ENCODE measurements at regions not wholly inside any gene's neighbourhood (a gene's known extent, or its start where the extent isn't known, plus 50 kb on each side); places are given as distances from the start of the nearest gene placed in this dataset.
"Not testable (repeated sequence)": the region's sequence is repeated elsewhere in the genome, so short reads cannot be mapped to it uniquely, and the experiment has no call there.

DNA sequence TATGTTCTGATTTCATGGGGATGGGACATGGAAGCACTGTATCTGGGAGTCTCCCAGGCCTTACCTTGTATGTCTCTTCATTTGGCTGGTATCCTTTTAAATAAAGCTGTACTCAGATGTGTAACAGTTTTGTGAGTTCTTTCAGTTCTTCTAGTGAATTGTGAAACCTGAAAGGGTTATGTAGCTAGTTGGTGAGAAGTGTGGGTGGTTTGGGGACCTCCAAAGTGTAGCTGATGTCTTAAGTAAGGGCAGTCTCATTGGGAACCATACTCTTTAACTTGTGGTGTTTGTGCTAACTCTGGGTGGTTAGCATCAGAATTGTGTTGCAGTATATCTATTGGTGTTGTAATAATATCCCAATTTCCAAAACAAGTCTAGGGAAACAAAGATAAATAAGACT is 166.9 kb upstream of the CCNH start:
- no peak for DNase-seq (ENCODE audit: low read depth, low spot score)
- in situ Hi-C loops (cut with HindIII; ENCODE audit: low pct_unique_long_range_greater_than_20kb, low sequenced_read_pairs): no loop called here
- POLR2A ChIA-PET: no interaction called here
- no peaks in the 10 kb centered on the region for H3K36me3 ChIP-seq (ENCODE audit: control insufficient read depth, insufficient read depth, low read length)
- no peak for ATAC-seq
- TF ChIP-seq, protein P1, sequence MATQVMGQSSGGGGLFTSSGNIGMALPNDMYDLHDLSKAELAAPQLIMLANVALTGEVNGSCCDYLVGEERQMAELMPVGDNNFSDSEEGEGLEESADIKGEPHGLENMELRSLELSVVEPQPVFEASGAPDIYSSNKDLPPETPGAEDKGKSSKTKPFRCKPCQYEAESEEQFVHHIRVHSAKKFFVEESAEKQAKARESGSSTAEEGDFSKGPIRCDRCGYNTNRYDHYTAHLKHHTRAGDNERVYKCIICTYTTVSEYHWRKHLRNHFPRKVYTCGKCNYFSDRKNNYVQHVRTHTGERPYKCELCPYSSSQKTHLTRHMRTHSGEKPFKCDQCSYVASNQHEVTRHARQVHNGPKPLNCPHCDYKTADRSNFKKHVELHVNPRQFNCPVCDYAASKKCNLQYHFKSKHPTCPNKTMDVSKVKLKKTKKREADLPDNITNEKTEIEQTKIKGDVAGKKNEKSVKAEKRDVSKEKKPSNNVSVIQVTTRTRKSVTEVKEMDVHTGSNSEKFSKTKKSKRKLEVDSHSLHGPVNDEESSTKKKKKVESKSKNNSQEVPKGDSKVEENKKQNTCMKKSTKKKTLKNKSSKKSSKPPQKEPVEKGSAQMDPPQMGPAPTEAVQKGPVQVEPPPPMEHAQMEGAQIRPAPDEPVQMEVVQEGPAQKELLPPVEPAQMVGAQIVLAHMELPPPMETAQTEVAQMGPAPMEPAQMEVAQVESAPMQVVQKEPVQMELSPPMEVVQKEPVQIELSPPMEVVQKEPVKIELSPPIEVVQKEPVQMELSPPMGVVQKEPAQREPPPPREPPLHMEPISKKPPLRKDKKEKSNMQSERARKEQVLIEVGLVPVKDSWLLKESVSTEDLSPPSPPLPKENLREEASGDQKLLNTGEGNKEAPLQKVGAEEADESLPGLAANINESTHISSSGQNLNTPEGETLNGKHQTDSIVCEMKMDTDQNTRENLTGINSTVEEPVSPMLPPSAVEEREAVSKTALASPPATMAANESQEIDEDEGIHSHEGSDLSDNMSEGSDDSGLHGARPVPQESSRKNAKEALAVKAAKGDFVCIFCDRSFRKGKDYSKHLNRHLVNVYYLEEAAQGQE (IDR thresholded peaks at IDR 0.05; ENCODE audit: insufficient read depth in 1 of 2, low read depth in 2 of 2, low read length in 1 of 2): no peak
- CTCF ChIA-PET: no interaction called here
- intact Hi-C loops (cut with micrococcal nuclease; ENCODE audit: unreplicated experiment): no loop called here
- H3K27ac ChIP-seq (ENCODE audit: low read length): no peak overlapping the region
- BruUV-seq (replicated peaks): no TSS peak
- H3K4me1 ChIP-seq (ENCODE audit: control insufficient read depth, insufficient read depth, low read length): no peaks in the 10 kb centered on the region
- H3K27me3 ChIP-seq (ENCODE audit: control insufficient read depth, insufficient read depth, low read length): no peaks in the 10 kb centered on the region
- no peak overlapping the region for H3K4me3 ChIP-seq (ENCODE audit: low read depth in 2 of 2, low read length in 2 of 2)
- H3K9me3 ChIP-seq (ENCODE audit: control insufficient read depth, insufficient read depth, low read depth, low read length): no peaks in the 10 kb centered on the region

DNA sequence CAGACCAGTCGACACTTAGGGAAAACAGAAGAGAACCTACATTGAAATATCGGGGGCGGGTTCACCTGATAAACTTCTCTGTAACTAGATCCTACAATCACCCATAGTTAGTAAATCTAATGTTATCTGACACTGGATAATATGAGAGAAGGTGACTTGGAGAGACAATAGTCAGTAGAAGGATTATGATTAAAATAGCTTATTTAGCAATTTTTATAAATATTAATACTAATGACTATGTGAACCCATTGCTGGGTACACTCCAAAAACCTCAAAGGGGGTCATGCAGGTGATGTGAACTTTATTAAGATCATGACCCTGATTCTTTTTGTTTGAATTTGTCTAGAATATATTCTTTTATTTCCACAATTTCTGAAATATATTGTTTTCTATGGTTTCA is 164.1 kb upstream of the CCNH start:
- POLR2A ChIA-PET: no interaction called here
- ATAC-seq: no peak
- CTCF ChIA-PET: no interaction called here
- DNase-seq (ENCODE audit: low read depth, low spot score): no peak
- no TSS peak for BruUV-seq (replicated peaks)
- intact Hi-C loops (cut with micrococcal nuclease; ENCODE audit: unreplicated experiment) (no loop called here), in situ Hi-C loops (cut with HindIII; ENCODE audit: low pct_unique_long_range_greater_than_20kb, low sequenced_read_pairs) (no loop called here)
- no peaks in the 10 kb centered on the region for H3K27me3 ChIP-seq (ENCODE audit: control insufficient read depth, insufficient read depth, low read length)
- no peak for TF ChIP-seq TCF7L2 (IDR thresholded peaks at IDR 0.05; ENCODE audit: low read depth, low read length)
- TF ChIP-seq, protein P2, sequence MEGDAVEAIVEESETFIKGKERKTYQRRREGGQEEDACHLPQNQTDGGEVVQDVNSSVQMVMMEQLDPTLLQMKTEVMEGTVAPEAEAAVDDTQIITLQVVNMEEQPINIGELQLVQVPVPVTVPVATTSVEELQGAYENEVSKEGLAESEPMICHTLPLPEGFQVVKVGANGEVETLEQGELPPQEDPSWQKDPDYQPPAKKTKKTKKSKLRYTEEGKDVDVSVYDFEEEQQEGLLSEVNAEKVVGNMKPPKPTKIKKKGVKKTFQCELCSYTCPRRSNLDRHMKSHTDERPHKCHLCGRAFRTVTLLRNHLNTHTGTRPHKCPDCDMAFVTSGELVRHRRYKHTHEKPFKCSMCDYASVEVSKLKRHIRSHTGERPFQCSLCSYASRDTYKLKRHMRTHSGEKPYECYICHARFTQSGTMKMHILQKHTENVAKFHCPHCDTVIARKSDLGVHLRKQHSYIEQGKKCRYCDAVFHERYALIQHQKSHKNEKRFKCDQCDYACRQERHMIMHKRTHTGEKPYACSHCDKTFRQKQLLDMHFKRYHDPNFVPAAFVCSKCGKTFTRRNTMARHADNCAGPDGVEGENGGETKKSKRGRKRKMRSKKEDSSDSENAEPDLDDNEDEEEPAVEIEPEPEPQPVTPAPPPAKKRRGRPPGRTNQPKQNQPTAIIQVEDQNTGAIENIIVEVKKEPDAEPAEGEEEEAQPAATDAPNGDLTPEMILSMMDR (IDR thresholded peaks at IDR 0.05): no peak
- TF ChIP-seq, protein P1 (IDR thresholded peaks at IDR 0.05; ENCODE audit: insufficient read depth in 1 of 2, low read depth in 2 of 2, low read length in 1 of 2): no peak
- no peak overlapping the region for H3K4me3 ChIP-seq (ENCODE audit: low read depth in 2 of 2, low read length in 2 of 2)
- no peak overlapping the region for H3K27ac ChIP-seq (ENCODE audit: low read length)
- H3K4me1 ChIP-seq (ENCODE audit: control insufficient read depth, insufficient read depth, low read length): no peaks in the 10 kb centered on the region
- no peaks in the 10 kb centered on the region for H3K9me3 ChIP-seq (ENCODE audit: control insufficient read depth, insufficient read depth, low read depth, low read length)
- H3K36me3 ChIP-seq (ENCODE audit: control insufficient read depth, insufficient read depth, low read length): no peaks in the 10 kb centered on the region

DNA sequence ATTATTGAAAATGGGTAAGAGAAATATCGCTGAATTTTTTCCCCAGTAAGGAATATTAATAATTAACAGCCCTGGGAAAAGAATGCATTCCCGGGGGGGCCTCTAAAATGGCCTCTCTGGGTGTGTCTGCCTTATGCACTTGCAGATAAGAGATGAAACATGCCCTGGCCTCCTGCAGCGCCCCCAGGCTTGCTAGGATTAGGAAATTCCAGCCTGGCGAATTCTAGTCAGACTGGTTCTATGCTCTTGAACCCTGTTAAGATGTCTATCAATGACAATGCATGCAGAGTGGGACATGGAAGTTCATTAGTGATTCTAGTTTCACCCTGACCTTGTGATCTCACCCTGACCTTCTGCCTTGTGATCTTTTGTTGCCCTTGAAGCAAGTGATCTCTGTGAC is 163.6 kb upstream of the CCNH start:
- H3K27ac ChIP-seq (ENCODE audit: low read length); DNase-seq (ENCODE audit: low read depth, low spot score); H3K4me1 ChIP-seq (ENCODE audit: control insufficient read depth, insufficient read depth, low read length); H3K9me3 ChIP-seq (ENCODE audit: control insufficient read depth, insufficient read depth, low read depth, low read length); ATAC-seq; H3K4me3 ChIP-seq (ENCODE audit: low read depth in 2 of 2, low read length in 2 of 2); POLR2A ChIA-PET; H3K36me3 ChIP-seq (ENCODE audit: control insufficient read depth, insufficient read depth, low read length); H3K27me3 ChIP-seq (ENCODE audit: control insufficient read depth, insufficient read depth, low read length); BruUV-seq (replicated peaks); CTCF ChIA-PET; intact Hi-C loops (cut with micrococcal nuclease; ENCODE audit: unreplicated experiment); in situ Hi-C loops (cut with HindIII; ENCODE audit: low pct_unique_long_range_greater_than_20kb, low sequenced_read_pairs): not testable (repeated sequence)

All from Panc1 (cell line).